ENCODE measurements at regions not wholly inside any gene's neighbourhood (a gene's known extent, or its start where the extent isn't known, plus 50 kb on each side); places are given as distances from the start of the nearest gene placed in this dataset.
"Not testable (repeated sequence)": the region's sequence is repeated elsewhere in the genome, so short reads cannot be mapped to it uniquely, and the experiment has no call there.

GRCh38 chr14:106248321-106249192 lies 722.2 kb downstream of the TMEM121 start:
- DNase-seq (ENCODE audit: low spot score) = no peak

GRCh38 chr14:106253995-106254394 lies 727.6 kb downstream of the TMEM121 start:
- not testable (repeated sequence) for DNase-seq (ENCODE audit: low spot score)

DNA sequence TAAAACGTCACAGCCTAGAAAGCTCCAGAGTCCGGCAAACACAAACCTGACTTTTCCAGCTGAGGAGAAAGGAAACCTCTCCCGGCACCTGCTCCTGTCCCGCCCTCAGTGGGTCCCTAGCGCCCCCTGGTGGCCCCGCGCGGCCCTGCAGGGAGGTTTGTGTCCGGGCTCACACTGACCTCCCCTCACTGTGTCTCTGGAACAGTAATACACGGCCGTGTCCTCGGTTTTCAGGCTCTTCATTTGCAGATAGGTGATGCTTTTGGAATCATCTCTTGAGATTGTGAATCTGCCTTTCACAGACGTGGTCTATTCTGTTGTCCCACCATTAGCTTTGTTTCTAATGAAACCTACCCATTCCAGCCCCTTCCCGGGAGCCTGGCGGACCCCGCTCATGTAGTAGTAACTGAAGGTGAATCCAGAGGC lies 731.2 kb downstream of the TMEM121 start:
- not testable (repeated sequence) for DNase-seq (ENCODE audit: low spot score)

- DNase-seq (ENCODE audit: low spot score) = no peak
Observed at GRCh38 chr14:106268013-106268727, 741.8 kb downstream of the TMEM121 start.

DNA sequence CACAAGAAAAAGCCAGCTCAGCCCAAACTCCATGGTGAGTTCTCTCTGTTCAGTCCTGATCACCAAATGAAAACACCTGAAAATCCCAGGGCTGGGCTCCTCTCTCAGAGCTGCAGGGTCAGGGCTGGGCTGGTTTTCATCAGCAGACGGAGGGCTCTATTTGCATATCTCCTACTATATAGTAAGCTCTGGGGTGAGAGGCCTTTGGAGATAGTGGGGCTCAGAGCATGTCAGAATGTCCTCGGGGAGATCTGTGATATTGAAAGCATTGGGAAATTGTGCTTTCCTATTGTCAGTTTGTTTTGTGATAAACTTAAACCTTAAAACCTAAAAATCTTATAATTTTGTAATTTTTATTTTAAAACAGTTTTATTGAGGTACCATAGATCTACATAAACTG lies 742.6 kb downstream of the TMEM121 start:
- DNase-seq (ENCODE audit: low spot score) = no peak

DNA sequence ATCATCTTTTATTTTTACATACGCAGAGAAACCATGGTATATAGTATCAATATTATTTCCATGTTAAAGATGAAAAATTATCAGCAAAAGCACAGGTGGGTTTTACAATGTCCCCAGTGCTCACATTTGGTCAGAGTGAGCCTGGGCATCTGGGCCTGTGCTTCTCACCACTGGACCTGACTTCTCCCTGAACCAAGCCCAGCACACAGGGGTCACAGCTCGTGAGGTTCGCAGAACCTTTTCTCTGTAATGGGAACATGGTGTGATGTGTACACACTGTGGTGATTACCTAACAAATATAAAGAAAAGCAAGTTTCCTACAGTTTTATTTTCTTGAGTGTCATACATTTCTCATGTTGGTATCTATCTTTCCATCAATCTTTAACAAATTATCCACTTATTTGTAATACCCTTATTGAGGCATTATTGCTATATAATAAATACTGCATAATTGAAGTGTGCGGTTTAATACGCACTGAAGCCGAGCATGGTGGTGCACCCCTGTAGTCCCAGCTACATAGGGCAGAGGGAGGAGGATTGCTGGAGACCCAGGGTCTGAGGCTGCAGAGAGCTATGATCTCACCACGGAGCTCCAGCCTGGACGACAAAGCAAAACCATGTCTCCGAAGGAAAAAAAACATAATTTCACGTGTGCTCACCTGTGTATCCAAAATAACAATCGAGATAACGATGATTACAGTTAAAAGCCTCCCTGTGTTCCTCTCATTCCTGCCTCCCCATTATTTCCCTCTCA lies 743.2 kb downstream of the TMEM121 start:
- no peak for DNase-seq (ENCODE audit: low spot score)

DNA sequence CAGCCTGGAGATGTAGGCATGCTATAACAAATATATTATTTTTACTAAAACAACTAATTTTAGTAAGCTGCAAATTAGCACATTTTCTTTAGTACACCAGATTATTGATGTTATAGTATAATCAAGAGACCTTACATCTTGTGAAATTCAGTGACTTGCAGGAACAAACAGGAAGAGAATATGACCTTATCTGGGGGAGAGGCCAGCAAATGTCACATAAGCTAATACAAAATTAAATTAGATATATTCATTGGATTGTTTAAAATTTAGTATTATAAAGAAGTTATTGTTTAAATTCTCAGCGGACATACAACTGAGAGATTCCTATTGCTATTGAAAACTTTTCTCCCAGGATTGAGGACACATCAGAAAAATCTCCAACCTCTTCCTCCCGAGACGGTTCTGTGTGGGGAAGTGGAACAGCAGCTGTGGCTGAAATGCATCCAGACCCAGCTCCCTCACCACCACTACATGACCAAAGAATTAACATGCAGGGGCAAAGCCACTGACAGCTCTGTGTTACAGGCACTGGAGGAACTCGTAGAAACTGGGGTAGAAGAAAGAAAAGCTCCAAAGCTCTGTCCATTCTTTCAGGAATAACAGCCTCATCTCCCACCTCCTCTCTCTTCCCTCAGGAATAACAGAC lies 744.2 kb downstream of the TMEM121 start:
- DNase-seq (ENCODE audit: low spot score) = not testable (repeated sequence)

DNA sequence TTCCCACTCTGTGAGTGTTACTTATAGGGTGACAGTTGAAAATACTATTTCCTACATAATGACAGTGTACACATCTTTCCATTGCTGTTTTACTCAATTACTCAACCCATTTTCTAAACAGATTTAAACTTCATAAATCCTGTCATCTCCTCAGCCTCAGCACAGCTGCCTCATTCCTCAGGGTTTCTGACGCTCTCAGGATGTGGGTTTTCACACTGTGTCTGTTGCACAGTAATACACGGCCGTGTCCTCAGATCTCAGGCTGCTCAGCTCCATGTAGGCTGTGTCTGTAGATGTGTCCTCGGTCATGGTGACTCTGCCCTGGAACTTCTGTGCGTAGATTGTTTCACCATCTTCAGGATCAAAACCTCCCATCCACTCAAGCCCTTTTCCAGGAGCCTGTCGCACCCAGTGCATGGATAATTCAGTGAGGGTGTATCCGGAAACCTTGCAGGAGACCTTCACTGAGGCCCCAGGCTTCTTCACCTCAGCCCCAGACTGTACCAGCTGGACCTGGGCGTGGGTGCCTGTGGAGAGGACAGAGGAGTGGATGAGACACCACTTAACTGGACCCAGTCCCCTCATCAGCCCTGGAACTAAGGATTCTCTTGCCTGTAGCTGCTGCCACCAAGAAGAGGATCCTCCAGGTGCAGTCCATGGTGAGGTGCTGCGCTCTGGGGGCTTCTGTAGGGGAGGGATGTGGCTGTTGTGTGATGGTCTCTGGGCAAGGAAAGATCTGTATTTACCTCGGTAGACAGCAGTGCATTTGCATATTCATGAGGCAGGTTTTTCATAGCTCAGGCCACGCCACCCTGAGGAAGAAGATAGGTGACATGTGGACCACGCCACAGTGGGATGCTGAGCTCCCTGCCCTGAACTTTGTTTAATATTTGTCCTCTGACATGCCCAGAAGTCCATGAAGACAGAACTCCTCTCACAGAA lies 750.2 kb downstream of the TMEM121 start:
- no peak for DNase-seq (ENCODE audit: low spot score)

DNA sequence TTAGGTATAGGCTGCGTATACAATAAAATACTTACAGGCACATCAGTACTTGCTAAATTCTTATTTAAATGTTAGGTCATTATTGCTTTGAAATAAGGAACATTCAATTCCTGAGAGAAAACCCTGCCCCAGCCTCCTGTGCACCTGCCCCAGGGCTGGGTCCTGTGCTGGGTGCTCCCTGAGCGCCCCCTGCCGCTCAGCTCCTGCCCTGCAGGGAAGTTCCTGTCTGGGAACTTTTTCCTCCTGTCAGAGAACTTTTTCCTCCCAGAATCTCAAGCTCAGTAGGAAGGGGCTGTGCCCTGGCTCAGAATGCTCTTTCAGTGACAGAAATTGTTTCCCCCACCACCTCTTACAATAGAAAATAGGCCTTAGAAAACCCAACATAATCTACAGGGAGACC lies 751.1 kb downstream of the TMEM121 start:
- no peak for DNase-seq (ENCODE audit: low spot score)

- no peak for DNase-seq (ENCODE audit: low spot score)
Observed at GRCh38 chr14:106280876-106281275, 754.5 kb downstream of the TMEM121 start.

GRCh38 chr14:106286697-106287290 lies 760.4 kb downstream of the TMEM121 start:
- DNase-seq (ENCODE audit: low spot score) = no peak

- no peak for DNase-seq (ENCODE audit: low spot score)
Observed at GRCh38 chr14:106287506-106287905, 761.1 kb downstream of the TMEM121 start.

DNA sequence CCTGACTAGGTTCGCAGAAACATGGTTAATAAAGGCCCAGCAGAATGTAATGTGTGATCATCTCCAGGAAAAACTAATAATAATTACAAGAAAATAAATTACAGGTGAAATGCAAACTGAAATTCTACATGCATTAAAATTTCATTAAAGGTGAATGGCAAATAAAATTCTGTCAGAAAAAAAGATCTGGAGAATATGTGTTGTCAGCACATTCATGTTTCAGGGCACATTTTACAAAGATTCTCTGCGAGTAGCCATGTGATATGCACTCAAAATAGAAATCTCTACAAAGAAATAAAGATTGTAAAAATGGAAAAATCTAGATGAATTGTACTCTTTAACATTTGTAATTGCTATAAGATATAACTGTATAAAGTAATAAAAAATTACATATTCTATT lies 765.2 kb downstream of the TMEM121 start:
- no peak for DNase-seq (ENCODE audit: low spot score)

- DNase-seq (ENCODE audit: low spot score) = no peak
Observed at GRCh38 chr14:106294324-106294723, 767.9 kb downstream of the TMEM121 start.

DNA sequence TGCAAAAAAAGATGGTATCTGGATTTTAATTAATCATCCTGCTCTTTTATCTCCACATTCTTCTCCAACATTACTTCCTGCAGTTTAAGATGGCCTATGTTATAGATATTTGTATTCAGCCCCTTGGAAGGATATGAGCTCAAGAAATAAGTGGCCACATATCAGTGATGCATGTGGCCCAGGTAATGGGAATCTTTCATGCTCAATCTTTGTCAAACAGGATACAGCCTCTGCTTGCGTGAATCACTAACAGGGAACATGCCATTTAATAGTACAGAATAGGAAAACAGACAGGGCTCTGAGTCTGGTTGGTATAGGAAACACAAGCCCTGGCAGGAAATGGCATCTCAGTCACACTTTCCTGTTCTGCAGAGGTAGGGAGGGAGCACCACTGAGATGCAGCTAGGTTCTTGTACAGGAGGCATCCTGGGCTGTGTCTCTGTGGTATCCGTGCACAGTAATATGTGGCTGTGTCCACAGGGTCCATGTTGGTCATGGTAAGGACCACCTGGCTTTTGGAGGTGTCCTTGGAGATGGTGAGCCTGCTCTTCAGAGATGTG lies 774.6 kb downstream of the TMEM121 start:
- not testable (repeated sequence) for DNase-seq (ENCODE audit: low spot score)

DNA sequence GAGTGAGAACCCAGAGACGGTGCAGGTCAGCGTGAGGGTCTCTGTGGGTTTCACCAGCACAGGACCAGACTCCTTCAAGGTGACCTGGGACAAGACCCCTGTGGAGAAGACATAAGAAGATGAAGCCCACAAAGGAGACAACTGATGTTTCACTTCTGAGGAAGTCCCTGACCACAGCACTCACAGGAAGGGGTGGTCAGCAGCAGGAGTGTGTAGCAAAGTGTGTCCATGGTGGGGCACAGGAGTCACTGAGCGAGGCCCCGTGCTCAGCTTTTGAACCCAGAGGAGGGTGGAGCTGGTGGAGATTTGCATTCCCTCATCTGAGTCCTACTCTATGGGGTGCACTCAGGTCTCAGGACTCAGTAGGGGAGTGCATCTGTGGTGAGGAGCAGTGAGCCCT lies 775.2 kb downstream of the TMEM121 start:
- not testable (repeated sequence) for DNase-seq (ENCODE audit: low spot score)

- DNase-seq (ENCODE audit: low spot score) = no peak
Observed at GRCh38 chr14:106302661-106303060, 776.3 kb downstream of the TMEM121 start.

DNA sequence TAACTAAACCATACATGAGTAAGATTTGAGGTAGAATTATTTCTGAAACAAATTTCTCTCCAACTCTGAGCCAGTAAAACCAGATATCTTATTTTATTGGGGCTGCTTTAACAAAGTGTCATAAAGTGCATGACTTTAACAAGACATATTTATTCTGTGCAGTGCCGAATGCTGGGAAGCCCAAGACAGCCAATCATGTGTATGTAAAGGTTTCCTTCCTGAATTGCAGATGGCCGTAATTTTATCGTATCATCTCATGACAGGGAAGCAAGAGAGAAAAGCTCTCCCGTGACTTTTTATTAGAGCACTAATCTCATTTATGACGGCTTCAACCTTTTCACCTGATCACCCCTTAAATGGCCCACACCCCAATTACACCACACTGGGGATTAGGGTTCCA lies 777.9 kb downstream of the TMEM121 start:
- no peak for DNase-seq (ENCODE audit: low spot score)

GRCh38 chr14:106308839-106309389 lies 782.5 kb downstream of the TMEM121 start:
- no peak for DNase-seq (ENCODE audit: low spot score)

- no peak for DNase-seq (ENCODE audit: low spot score)
Observed at GRCh38 chr14:106309423-106309822, 783.0 kb downstream of the TMEM121 start.
